SK-N-SH treated with all-trans-retinoic acid at 6 μM for 48 hours (cell line): ENCODE measurements at regions not wholly inside any gene's neighbourhood (a gene's known extent, or its start where the extent isn't known, plus 50 kb on each side); places are given as distances from the start of the nearest gene placed in this dataset.

ENCODE experiments used
- ATAC-seq: fragments of 200-7000 bp; cut with Tn5 transposase; 3 replicates; pipeline ENCODE4 v1.9.1; 2020; ENCODE audit warnings: mild to moderate bottlenecking, moderate library complexity
- ARNTL ChIP-seq: fragments of 450-650 bp; formaldehyde crosslinking; IDR thresholded peaks from 2 replicates; pipeline ENCODE4 v1.5.0; 2020; ENCODE audit warnings: low read depth, mild to moderate bottlenecking, moderate library complexity, borderline replicate concordance
- BACH2 ChIP-seq: fragments of 250-450 bp; sonication (Bioruptor Pico); IDR thresholded peaks from 2 replicates; pipeline ENCODE4 v1.9.0; 2021; ENCODE audit warnings: mild to moderate bottlenecking, borderline replicate concordance
- ESRRG ChIP-seq: fragments of 250-450 bp; sonication (Bioruptor Pico); IDR thresholded peaks from 2 replicates; pipeline ENCODE4 v1.6.1; 2021; ENCODE audit warnings: mild to moderate bottlenecking
- GLIS3 ChIP-seq: fragments of 250-450 bp; sonication (Bioruptor Pico); IDR thresholded peaks from 2 replicates; pipeline ENCODE4 v1.5.0; 2020; ENCODE audit warnings: mild to moderate bottlenecking, moderate library complexity
- OSR1 ChIP-seq: fragments of 250-450 bp; sonication (Bioruptor Pico); IDR thresholded peaks from 2 replicates; pipeline ENCODE4 v1.8.0; 2022; ENCODE audit warnings: moderate library complexity, mild to moderate bottlenecking, inconsistent platforms
- PPARA ChIP-seq: fragments of 250-450 bp; sonication (Bioruptor Pico); IDR thresholded peaks from 2 replicates; pipeline ENCODE4 v1.5.0; 2020; ENCODE audit warnings: mild to moderate bottlenecking, borderline replicate concordance
- ZFP3 ChIP-seq: fragments of 250-450 bp; sonication (Bioruptor Pico); IDR thresholded peaks from 2 replicates; pipeline ENCODE4 v1.5.0; 2020; ENCODE audit warnings: mild to moderate bottlenecking, moderate library complexity
- ZFP30 ChIP-seq: fragments of 450-650 bp; formaldehyde crosslinking; IDR thresholded peaks from 2 replicates; pipeline ENCODE4 v1.5.0; 2022; ENCODE audit warnings: mild to moderate bottlenecking, moderate library complexity
- TF ChIP-seq, protein P1 (sequence below): fragments of 250-450 bp; sonication (Bioruptor Pico); IDR thresholded peaks from 2 replicates; pipeline ENCODE4 v1.5.0; 2020; ENCODE audit warnings: mild to moderate bottlenecking, moderate library complexity
- TF ChIP-seq, protein P2 (sequence below): fragments of 250-450 bp; sonication (Bioruptor Pico); IDR thresholded peaks from 2 replicates; pipeline ENCODE4 v1.8.0; 2021; ENCODE audit warnings: low read depth, mild to moderate bottlenecking, moderate library complexity, borderline replicate concordance
- TF ChIP-seq, protein P3 (sequence below): fragments of 250-450 bp; sonication (Bioruptor Pico); IDR thresholded peaks from 2 replicates; pipeline ENCODE4 v1.5.1; 2021; ENCODE audit warnings: mild to moderate bottlenecking, moderate library complexity
- TF ChIP-seq, protein P4 (sequence below): fragments of 250-450 bp; sonication (Bioruptor Pico); IDR thresholded peaks from 2 replicates; pipeline ENCODE4 v1.8.0; 2020; ENCODE audit warnings: mild to moderate bottlenecking, moderate library complexity, borderline replicate concordance
- TF ChIP-seq, protein P5 (sequence below): fragments of 250-450 bp; sonication (Bioruptor Pico); IDR thresholded peaks from 2 replicates; pipeline ENCODE4 v1.5.1; 2020; ENCODE audit warnings: low read depth, mild to moderate bottlenecking, moderate library complexity

DNA sequence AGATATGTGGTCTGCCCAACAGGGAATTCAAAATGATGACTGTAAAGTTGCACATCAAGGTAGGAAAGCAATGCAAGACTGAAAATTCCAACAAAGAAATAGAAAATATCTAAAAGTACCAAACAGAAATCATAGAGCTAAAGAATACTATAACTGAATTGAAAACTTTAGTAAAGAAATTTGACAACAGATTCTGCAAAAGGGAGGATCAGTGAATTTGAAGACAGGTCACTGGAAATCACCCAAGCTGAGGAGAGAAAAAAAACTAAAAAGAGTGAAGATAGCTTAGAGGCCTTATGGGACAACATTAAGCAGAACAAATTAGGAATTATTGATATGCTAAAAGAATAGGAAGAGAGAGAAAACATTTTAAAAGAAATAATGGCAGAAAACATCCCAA lies 240.6 kb downstream of the SNX13 start:
- TF ChIP-seq, protein P1, sequence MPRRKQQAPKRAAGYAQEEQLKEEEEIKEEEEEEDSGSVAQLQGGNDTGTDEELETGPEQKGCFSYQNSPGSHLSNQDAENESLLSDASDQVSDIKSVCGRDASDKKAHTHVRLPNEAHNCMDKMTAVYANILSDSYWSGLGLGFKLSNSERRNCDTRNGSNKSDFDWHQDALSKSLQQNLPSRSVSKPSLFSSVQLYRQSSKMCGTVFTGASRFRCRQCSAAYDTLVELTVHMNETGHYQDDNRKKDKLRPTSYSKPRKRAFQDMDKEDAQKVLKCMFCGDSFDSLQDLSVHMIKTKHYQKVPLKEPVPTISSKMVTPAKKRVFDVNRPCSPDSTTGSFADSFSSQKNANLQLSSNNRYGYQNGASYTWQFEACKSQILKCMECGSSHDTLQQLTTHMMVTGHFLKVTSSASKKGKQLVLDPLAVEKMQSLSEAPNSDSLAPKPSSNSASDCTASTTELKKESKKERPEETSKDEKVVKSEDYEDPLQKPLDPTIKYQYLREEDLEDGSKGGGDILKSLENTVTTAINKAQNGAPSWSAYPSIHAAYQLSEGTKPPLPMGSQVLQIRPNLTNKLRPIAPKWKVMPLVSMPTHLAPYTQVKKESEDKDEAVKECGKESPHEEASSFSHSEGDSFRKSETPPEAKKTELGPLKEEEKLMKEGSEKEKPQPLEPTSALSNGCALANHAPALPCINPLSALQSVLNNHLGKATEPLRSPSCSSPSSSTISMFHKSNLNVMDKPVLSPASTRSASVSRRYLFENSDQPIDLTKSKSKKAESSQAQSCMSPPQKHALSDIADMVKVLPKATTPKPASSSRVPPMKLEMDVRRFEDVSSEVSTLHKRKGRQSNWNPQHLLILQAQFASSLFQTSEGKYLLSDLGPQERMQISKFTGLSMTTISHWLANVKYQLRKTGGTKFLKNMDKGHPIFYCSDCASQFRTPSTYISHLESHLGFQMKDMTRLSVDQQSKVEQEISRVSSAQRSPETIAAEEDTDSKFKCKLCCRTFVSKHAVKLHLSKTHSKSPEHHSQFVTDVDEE (CRISPR knock-in tag): no peak
- peak; percentile 96 for TF ChIP-seq ZFP30 (CRISPR knock-in tag)
- TF ChIP-seq, all 23 proteins: peak for 1
- no peak for ATAC-seq

DNA sequence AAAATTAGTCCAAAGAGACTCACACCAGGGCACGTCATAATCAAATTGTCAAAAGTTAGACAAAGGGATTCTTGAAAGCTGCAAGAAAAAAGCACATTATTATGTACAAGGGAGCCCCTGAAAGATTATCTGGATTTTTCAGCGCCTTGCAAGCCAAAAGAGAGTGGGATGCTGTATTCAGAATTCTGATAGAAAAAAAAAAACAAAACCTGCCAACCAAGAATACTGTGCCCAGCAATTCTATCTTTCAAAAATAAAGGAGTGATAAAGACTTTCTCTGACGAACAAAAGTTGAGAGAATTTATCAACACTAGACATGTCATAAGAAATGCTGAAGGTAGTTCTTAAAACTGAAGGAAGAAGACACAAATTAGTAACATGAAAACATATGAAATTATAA lies 240.2 kb downstream of the SNX13 start:
- no peak for ATAC-seq
- TF ChIP-seq, protein P2, sequence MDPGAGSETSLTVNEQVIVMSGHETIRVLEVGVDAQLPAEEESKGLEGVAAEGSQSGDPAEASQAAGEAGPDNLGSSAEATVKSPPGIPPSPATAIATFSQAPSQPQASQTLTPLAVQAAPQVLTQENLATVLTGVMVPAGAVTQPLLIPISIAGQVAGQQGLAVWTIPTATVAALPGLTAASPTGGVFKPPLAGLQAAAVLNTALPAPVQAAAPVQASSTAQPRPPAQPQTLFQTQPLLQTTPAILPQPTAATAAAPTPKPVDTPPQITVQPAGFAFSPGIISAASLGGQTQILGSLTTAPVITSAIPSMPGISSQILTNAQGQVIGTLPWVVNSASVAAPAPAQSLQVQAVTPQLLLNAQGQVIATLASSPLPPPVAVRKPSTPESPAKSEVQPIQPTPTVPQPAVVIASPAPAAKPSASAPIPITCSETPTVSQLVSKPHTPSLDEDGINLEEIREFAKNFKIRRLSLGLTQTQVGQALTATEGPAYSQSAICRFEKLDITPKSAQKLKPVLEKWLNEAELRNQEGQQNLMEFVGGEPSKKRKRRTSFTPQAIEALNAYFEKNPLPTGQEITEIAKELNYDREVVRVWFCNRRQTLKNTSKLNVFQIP (CRISPR knock-in tag): no peak
- no peak for TF ChIP-seq ARNTL (CRISPR knock-in tag)

DNA sequence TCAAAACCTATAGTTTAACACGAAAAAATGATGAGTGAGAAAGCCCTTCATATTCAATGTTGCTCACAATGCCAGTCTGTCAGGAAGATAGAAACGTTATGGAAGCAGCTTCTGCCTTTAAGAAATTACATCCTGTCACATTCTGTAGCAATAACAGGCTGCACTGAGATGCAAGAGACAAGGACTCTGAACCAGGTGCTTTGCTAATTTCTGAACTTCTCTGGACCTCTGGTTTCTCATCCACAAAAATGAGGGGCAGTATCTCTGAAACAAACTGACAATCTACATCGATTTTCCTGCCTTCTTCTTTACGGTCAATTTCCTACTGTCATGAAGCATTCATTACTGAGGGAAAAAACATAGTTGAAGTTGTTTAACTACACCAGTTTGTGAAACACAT lies 234.0 kb downstream of the SNX13 start:
- ATAC-seq: peak; percentile 13; the same call in 2 of the 3 replicates
- TF ChIP-seq GLIS3 (CRISPR knock-in tag) (no peak), PPARA (CRISPR knock-in tag) (no peak), ZFP3 (CRISPR knock-in tag) (no peak), ARNTL (CRISPR knock-in tag) (no peak), BACH2 (no peak), ZFP30 (CRISPR knock-in tag) (no peak), OSR1 (CRISPR knock-in tag) (no peak)
- TF ChIP-seq, protein P3, sequence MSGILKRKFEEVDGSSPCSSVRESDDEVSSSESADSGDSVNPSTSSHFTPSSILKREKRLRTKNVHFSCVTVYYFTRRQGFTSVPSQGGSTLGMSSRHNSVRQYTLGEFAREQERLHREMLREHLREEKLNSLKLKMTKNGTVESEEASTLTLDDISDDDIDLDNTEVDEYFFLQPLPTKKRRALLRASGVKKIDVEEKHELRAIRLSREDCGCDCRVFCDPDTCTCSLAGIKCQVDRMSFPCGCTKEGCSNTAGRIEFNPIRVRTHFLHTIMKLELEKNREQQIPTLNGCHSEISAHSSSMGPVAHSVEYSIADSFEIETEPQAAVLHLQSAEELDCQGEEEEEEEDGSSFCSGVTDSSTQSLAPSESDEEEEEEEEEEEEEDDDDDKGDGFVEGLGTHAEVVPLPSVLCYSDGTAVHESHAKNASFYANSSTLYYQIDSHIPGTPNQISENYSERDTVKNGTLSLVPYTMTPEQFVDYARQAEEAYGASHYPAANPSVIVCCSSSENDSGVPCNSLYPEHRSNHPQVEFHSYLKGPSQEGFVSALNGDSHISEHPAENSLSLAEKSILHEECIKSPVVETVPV (CRISPR knock-in tag): no peak
- TF ChIP-seq, protein P2 (CRISPR knock-in tag): no peak

DNA sequence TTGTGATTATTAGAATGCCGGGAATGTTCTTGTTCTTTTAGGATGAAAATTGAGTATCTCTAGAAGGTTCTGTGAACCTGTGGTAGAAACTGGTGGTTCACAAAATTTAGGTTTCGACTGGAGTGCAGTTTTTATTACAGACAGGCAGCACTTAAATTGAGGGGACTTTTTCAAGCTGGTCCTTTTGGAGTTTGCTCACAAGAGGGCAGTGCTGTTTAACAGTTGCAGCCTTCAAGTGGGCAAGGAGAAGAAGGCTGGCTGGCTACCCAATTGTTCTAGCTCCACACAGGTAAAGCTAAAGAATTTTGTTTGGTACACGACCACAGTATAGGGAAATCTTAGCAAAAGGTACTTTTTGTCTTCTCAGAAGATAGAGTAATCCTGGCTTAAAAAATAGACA lies 233.6 kb downstream of the SNX13 start:
- ATAC-seq: peak; percentile 97
- TF ChIP-seq ARNTL (CRISPR knock-in tag) (no peak), ZFP3 (CRISPR knock-in tag) (no peak), ESRRG (no peak), BACH2 (no peak), ZFP30 (CRISPR knock-in tag) (no peak)
- TF ChIP-seq, protein P3 (CRISPR knock-in tag): no peak
- TF ChIP-seq, protein P4, sequence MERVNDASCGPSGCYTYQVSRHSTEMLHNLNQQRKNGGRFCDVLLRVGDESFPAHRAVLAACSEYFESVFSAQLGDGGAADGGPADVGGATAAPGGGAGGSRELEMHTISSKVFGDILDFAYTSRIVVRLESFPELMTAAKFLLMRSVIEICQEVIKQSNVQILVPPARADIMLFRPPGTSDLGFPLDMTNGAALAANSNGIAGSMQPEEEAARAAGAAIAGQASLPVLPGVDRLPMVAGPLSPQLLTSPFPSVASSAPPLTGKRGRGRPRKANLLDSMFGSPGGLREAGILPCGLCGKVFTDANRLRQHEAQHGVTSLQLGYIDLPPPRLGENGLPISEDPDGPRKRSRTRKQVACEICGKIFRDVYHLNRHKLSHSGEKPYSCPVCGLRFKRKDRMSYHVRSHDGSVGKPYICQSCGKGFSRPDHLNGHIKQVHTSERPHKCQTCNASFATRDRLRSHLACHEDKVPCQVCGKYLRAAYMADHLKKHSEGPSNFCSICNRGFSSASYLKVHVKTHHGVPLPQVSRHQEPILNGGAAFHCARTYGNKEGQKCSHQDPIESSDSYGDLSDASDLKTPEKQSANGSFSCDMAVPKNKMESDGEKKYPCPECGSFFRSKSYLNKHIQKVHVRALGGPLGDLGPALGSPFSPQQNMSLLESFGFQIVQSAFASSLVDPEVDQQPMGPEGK (CRISPR knock-in tag): no peak
- TF ChIP-seq, protein P1 (CRISPR knock-in tag): no peak
- TF ChIP-seq, protein P5, sequence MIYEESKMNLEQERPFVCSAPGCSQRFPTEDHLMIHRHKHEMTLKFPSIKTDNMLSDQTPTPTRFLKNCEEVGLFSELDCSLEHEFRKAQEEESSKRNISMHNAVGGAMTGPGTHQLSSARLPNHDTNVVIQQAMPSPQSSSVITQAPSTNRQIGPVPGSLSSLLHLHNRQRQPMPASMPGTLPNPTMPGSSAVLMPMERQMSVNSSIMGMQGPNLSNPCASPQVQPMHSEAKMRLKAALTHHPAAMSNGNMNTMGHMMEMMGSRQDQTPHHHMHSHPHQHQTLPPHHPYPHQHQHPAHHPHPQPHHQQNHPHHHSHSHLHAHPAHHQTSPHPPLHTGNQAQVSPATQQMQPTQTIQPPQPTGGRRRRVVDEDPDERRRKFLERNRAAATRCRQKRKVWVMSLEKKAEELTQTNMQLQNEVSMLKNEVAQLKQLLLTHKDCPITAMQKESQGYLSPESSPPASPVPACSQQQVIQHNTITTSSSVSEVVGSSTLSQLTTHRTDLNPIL (CRISPR knock-in tag): no peak
